Left lung (tissue), 4 donors: ENCODE measurements at regions not wholly inside any gene's neighbourhood (a gene's known extent, or its start where the extent isn't known, plus 50 kb on each side); places are given as distances from the start of the nearest gene placed in this dataset.

Experiments
- ATAC-seq: fragments of 200-7000 bp; cut with Tn5 transposase; one replicate; pipeline ENCODE4 v1.9.1; 2020; ENCODE audit warnings: moderate library complexity
- DNase-seq, 4 donors: peaks; one replicate each; pipeline ENCODE4 v3.0.0-alpha.2; 2013 to 2020
- H3K27ac ChIP-seq, 2 donors: fragments of 200-600 bp; sonication (generic) in 1 of 2; one replicate each; pipeline versions ENCODE4 v1.5.0 to v1.8.0; 2020 to 2021
- H3K27me3 ChIP-seq, 2 donors: fragments of 200-600 bp; sonication (generic) in 1 of 2; one replicate each; pipeline versions ENCODE4 v1.5.0 to v1.8.0; 2020 to 2021
- H3K36me3 ChIP-seq, 2 donors: fragments of 200-600 bp; sonication (generic) in 1 of 2; one replicate each; pipeline versions ENCODE4 v1.5.0 to v1.8.0; 2020 to 2021
- H3K4me1 ChIP-seq, 2 donors: fragments of 200-600 bp; one replicate each; pipeline ENCODE4 v1.8.0; 2021
- H3K4me3 ChIP-seq, 2 donors: fragments of 200-600 bp; sonication (generic) in 1 of 2; one replicate each; pipeline versions ENCODE4 v1.5.0 to v1.8.0; 2020 to 2021; ENCODE audit warnings: mild to moderate bottlenecking in 1 of 2
- H3K9me3 ChIP-seq, 2 donors: fragments of 200-600 bp; sonication (generic) in 1 of 2; one replicate each; pipeline versions ENCODE4 v1.5.0 to v1.8.0; 2020 to 2021
- intact Hi-C, 2 donors: fragments of 100-400 bp; cut with DNase I; formaldehyde crosslinking; loops; one replicate each; pipeline versions ENCODE4 v1.11.2 to v1.14.2; 2022
- TF ChIP-seq, protein P1 (sequence below), 2 donors: fragments of 200-600 bp; sonication (generic) in 1 of 2; IDR thresholded peaks; one replicate each; pipeline versions ENCODE4 v1.5.0 to v1.8.0; 2021; ENCODE audit warnings: antibody characterized with exemption in 2 of 2
- donor health status: DM: no; HTN: yes; CAD: no.
- donor health status: DM: no; HTN: no; CAD: no.

DNA sequence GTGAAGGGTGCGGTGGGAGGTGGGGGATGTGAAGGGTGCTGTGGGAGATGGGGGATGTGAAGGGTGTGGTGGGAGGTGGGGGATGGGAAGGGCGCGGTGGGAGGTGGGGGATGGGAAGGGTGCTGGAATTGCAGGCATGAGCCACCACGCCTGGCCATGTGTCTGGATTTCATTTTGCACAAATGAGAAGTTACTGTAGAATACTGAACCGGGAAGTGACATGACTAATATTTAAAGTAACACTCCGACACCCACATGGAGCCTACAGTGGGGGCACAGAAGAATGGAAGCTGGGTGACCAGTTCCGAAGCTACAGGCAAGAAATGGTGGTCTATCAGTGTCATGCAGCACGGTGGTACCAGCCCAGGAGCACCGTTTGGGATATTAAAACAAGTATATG lies 69.9 kb upstream of the SPTLC1 start:
- TF ChIP-seq, protein P1, sequence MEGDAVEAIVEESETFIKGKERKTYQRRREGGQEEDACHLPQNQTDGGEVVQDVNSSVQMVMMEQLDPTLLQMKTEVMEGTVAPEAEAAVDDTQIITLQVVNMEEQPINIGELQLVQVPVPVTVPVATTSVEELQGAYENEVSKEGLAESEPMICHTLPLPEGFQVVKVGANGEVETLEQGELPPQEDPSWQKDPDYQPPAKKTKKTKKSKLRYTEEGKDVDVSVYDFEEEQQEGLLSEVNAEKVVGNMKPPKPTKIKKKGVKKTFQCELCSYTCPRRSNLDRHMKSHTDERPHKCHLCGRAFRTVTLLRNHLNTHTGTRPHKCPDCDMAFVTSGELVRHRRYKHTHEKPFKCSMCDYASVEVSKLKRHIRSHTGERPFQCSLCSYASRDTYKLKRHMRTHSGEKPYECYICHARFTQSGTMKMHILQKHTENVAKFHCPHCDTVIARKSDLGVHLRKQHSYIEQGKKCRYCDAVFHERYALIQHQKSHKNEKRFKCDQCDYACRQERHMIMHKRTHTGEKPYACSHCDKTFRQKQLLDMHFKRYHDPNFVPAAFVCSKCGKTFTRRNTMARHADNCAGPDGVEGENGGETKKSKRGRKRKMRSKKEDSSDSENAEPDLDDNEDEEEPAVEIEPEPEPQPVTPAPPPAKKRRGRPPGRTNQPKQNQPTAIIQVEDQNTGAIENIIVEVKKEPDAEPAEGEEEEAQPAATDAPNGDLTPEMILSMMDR (IDR thresholded peaks at IDR 0.05) = no peak

DNA sequence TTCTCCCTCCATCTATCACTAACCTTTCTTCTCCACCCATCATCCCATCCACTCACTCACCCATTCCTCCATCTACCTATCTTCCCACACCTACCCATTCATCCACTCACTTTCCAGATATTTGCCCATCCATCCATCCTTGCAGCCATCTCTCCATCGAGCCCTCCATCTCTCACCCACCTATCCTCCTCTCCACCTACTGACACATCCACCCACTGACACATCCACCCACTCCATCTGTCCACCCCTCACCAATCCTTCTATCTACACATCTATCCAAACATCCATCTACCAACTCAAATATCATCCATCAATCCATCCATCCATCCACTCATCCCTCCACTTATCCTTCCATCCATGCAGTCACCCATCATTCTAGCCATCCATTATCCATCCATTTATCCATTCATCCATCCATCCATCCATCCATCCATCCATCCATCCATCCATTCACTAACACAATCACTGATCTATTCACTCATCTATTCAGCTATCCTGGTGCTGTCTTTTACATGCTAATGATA lies 68.9 kb upstream of the SPTLC1 start:
- H3K4me1 ChIP-seq = no peaks in the 10 kb centered on the region
- ATAC-seq (no peak), DNase-seq (no peak)
- TF ChIP-seq, protein P1 (IDR thresholded peaks at IDR 0.05) = no peak
- peaks cover 0 to 11% of the 10 kb centered on the region in 2 donors for H3K27me3 ChIP-seq
- intact Hi-C loops = no loop called here
- H3K4me3 ChIP-seq = no peak overlapping the region
- H3K27ac ChIP-seq = no peak overlapping the region
- H3K9me3 ChIP-seq = peaks cover 0 to 2% of the 10 kb centered on the region in 2 donors
- H3K36me3 ChIP-seq = no peaks in the 10 kb centered on the region

More for the DNA sequence above, 69.9 kb upstream of the SPTLC1 start:
- DNase-seq = no peak
- no peaks in the 10 kb centered on the region for H3K36me3 ChIP-seq
- ATAC-seq = no peak
- no peaks in the 10 kb centered on the region for H3K4me1 ChIP-seq
- no peak overlapping the region for H3K27ac ChIP-seq
- no peak overlapping the region for H3K4me3 ChIP-seq
- peaks cover 0 to 2% of the 10 kb centered on the region in 2 donors for H3K9me3 ChIP-seq
- peaks cover 0 to 19% of the 10 kb centered on the region in 2 donors for H3K27me3 ChIP-seq
- intact Hi-C loops = no loop called here

- no peak for DNase-seq
- intact Hi-C loops = no loop called here
- Histone ChIP-seq H3K27ac (no peak overlapping the region), H3K4me3 (no peak overlapping the region), H3K4me1 (no peaks in the 10 kb centered on the region), H3K36me3 (no peaks in the 10 kb centered on the region), H3K27me3 (peaks cover 0 to 6% of the 10 kb centered on the region in 2 donors), H3K9me3 (peaks cover 0 to 2% of the 10 kb centered on the region in 2 donors)
- ATAC-seq = no peak
- TF ChIP-seq, protein P1 (IDR thresholded peaks at IDR 0.05) = no peak
Observed at GRCh38 chr9:92183449-92183848, 68.2 kb upstream of the SPTLC1 start.

DNA sequence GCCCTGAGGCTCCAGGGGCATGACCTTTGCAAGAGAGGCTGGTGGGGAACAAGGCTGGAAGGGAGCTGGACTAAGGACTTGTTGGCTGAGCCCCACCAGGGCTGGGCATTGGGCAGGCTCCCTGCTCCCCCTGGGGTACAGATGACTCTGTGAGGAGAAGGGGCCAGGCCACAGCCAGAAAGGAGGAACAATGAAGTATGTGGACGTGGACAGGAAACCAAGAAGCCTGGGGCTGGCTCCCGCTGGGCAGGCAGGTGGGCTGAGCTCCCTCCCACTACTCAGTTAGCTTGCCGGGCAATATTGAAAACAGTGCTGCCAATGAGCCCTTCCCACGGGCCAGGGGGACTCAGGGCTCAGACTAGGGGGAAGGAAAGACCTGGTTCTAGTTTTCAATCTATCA lies 66.1 kb upstream of the SPTLC1 start:
- no peaks in the 10 kb centered on the region for H3K4me1 ChIP-seq
- ATAC-seq (no peak), DNase-seq (no peak)
- TF ChIP-seq, protein P1 (IDR thresholded peaks at IDR 0.05) = no peak
- no peak overlapping the region for H3K27ac ChIP-seq
- intact Hi-C loops = no loop called here
- no peaks in the 10 kb centered on the region for H3K36me3 ChIP-seq
- H3K9me3 ChIP-seq = peaks cover 0 to 2% of the 10 kb centered on the region in 2 donors
- no peak overlapping the region for H3K4me3 ChIP-seq
- no peaks in the 10 kb centered on the region for H3K27me3 ChIP-seq

DNA sequence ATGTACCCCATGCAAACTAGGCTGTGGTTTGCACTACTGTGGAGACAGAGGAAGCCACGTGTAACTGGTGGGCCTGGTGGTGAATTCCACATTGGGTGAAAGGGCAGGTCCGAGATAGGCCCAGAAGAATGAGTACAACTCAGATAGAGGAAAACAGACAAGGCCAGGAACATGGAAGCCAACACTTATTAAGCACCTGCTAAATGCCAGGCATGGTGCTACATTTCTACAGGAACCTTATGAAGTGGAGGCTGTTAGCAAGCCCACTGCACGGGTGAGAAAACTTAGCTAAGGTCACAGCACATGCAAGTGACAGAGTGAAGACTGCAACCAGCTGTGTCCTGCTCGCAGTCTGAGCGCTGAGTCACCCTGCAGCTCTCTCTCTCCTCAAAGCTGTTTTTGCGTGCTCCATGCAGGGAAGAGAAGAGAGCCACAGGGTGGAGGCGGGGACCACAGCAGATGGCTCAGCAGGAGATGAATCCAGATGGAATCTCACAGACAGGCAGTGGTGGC lies 65.5 kb upstream of the SPTLC1 start:
- no peaks in the 10 kb centered on the region for H3K4me1 ChIP-seq
- H3K9me3 ChIP-seq = peaks cover 0 to 2% of the 10 kb centered on the region in 2 donors
- intact Hi-C loops = no loop called here
- H3K27me3 ChIP-seq = no peaks in the 10 kb centered on the region
- TF ChIP-seq, protein P1 (IDR thresholded peaks at IDR 0.05) = no peak
- no peak overlapping the region for H3K4me3 ChIP-seq
- ATAC-seq (peak; percentile 42), DNase-seq (no peak)
- H3K36me3 ChIP-seq = no peaks in the 10 kb centered on the region
- no peak overlapping the region for H3K27ac ChIP-seq
